K562 (cell line): ENCODE measurements at regions not wholly inside any gene's neighbourhood (a gene's known extent, or its start where the extent isn't known, plus 50 kb on each side); places are given as distances from the start of the nearest gene placed in this dataset.

Experiments
- ATAC-seq: fragments of 200-7000 bp; cut with Tn5 transposase; 3 replicates; pipeline ENCODE4 v1.9.1; 2020; ENCODE audit warnings: moderate library complexity
- BruUV-seq: library from RNA; stranded (reverse); fragments of 400-500 nt; replicated peaks from 2 replicates; lab custom pipeline; 2021; lab: Mats Ljungman, UMichigan
- CTCF ChIA-PET: fragments of 300-600 bp; formaldehyde crosslinking; extraction: SDS; loops from one replicate; lab custom pipeline; 2021; ENCODE audit warnings: low intra/inter-chr PET ratio; lab: Yijun Ruan, JAX
- POLR2A ChIA-PET: fragments of 300-600, 350-650 bp; sonication (Branson Sonifier 250); formaldehyde crosslinking; extraction: SDS; loops from one replicate; lab custom pipeline; 2021; ENCODE audit warnings: antibody characterized with exemption, inconsistent platforms; lab: Yijun Ruan, JAX
- DNase-seq, 4 experiments: peaks; one replicate each; pipeline versions ENCODE4 v3.0.0 to v3.0.0-alpha.2; 2011 to 2018; ENCODE audit warnings: low spot score in 3 of 4, mixed read lengths in 3 of 4; ENCODE audit errors: extremely low read depth in 1 of 4
- FAIRE-seq: peaks from 2 replicates; lab custom pipeline; 2011; peaks lifted over from hg19 to GRCh38; lab: Jason Lieb, UNC
- H2AFZ ChIP-seq: 2 replicates; pipeline ENCODE4 v1.6.0; 2011; ENCODE audit warnings: low read depth, low read length, control low read depth, inconsistent platforms
- H3K27ac ChIP-seq: fragments of 200-600 bp; 3 replicates; pipeline ENCODE4 v1.8.0; 2011; ENCODE audit warnings: low read depth, mild to moderate bottlenecking, control low read depth, inconsistent platforms, low read length, moderate library complexity, mixed read lengths; ENCODE audit errors: extremely low read depth
- H3K27me3 ChIP-seq, 2 experiments: fragments of 300-600 bp in 1 of 2; 2 replicates in 1 of 2; 3 replicates in 1 of 2; pipeline versions ENCODE4 v1.6.0 to v1.8.0; 2011; ENCODE audit warnings: inconsistent platforms in 2 of 2, low read length in 2 of 2, mild to moderate bottlenecking in 1 of 2, mixed read lengths in 1 of 2, moderate library complexity in 1 of 2; ENCODE audit not compliant: control insufficient read depth in 2 of 2, insufficient read depth in 2 of 2
- H3K36me3 ChIP-seq: fragments of 300-600 bp; 3 replicates; pipeline ENCODE4 v1.8.0; 2011; ENCODE audit warnings: mild to moderate bottlenecking, low read length, inconsistent platforms; ENCODE audit not compliant: control insufficient read depth, insufficient read depth
- H3K4me1 ChIP-seq, 2 experiments: fragments of 200-600 bp in 1 of 2; replicated peaks in 1 of 2; 2 replicates in 1 of 2; 3 replicates in 1 of 2; pipeline versions ENCODE4 v1.5.1 to v1.8.0; 2011; ENCODE audit warnings: inconsistent platforms in 2 of 2, low read length in 2 of 2, mild to moderate bottlenecking in 1 of 2, mixed read lengths in 1 of 2, moderate library complexity in 1 of 2; ENCODE audit not compliant: control insufficient read depth in 2 of 2, insufficient read depth in 2 of 2
- H3K4me2 ChIP-seq: 2 replicates; pipeline ENCODE4 v1.6.1; 2011; ENCODE audit warnings: low read length, control low read depth, inconsistent platforms, mixed read lengths; ENCODE audit not compliant: insufficient read depth
- H3K4me3 ChIP-seq: fragments of 200-600 bp; sonication (generic), shearing (Covaris generic); 2 replicates; pipeline ENCODE4 v1.5.1; 2016; ENCODE audit warnings: control low read depth, inconsistent platforms
- H3K79me2 ChIP-seq: fragments of 200-600 bp; 3 replicates; pipeline ENCODE4 v1.8.0; 2011; ENCODE audit warnings: low read length, inconsistent platforms; ENCODE audit not compliant: control insufficient read depth, insufficient read depth
- H3K9ac ChIP-seq, 2 experiments: 2 replicates each; pipeline versions ENCODE4 v1.6.0 to v1.6.1; 2011; ENCODE audit warnings: low read depth in 2 of 2, low read length in 2 of 2, control low read depth in 1 of 2, inconsistent platforms in 1 of 2, mild to moderate bottlenecking in 1 of 2, mixed read lengths in 1 of 2; ENCODE audit not compliant: insufficient read depth in 1 of 2
- H3K9me1 ChIP-seq: one replicate; pipeline ENCODE4 v1.6.0; 2011; ENCODE audit warnings: inconsistent platforms, mild to moderate bottlenecking, low read length, moderate library complexity; ENCODE audit not compliant: control insufficient read depth, insufficient read depth
- H3K9me3 ChIP-seq: replicated peaks from 2 replicates; pipeline ENCODE4 v1.5.1; 2011; ENCODE audit warnings: low read depth, low read length, inconsistent platforms; ENCODE audit not compliant: control insufficient read depth, insufficient read depth
- H4K20me1 ChIP-seq: replicated peaks from 2 replicates; pipeline ENCODE4 v1.6.1; 2011; ENCODE audit warnings: low read length, inconsistent platforms, mixed read lengths; ENCODE audit not compliant: control insufficient read depth, insufficient read depth
- BRF1 ChIP-seq: IDR thresholded peaks from 3 replicates; pipeline ENCODE4 v1.6.1; 2011; ENCODE audit warnings: borderline replicate concordance, mild to moderate bottlenecking; ENCODE audit not compliant: insufficient read length; ENCODE audit errors: extremely low read depth
- CBFA2T2 ChIP-seq: fragments of 450-650 bp; conservative IDR thresholded peaks from 2 replicates; pipeline ENCODE4 v1.6.1; 2017; ENCODE audit warnings: mild to moderate bottlenecking
- EGR1 ChIP-seq: fragments of 450-650 bp; conservative IDR thresholded peaks from 2 replicates; pipeline ENCODE4 v1.6.1; 2017; ENCODE audit warnings: mild to moderate bottlenecking
- GTF2A2 ChIP-seq: IDR thresholded peaks from 2 replicates; pipeline ENCODE4 v1.6.1; 2016; ENCODE audit warnings: mild to moderate bottlenecking, missing genetic modification characterization, missing compliant biosample characterization
- MAFK ChIP-seq: IDR thresholded peaks from 2 replicates; pipeline ENCODE4 v1.6.1; 2011; ENCODE audit warnings: low read length, improper control_type of control experiment
- MYBL2 ChIP-seq, 2 experiments: fragments of 450-650 bp in 1 of 2; sonication (generic) in 1 of 2; formaldehyde crosslinking in 1 of 2; IDR thresholded peaks; 2 replicates each; pipeline versions ENCODE4 v1.6.1 to v1.8.1; 2017 to 2022; ENCODE audit warnings: borderline replicate concordance in 1 of 2, inconsistent platforms in 1 of 2, low read depth in 1 of 2, mild to moderate bottlenecking in 1 of 2, missing genetic modification reagents in 1 of 2, moderate library complexity in 1 of 2
- NFRKB ChIP-seq: fragments of 450-650 bp; IDR thresholded peaks from 2 replicates; pipeline ENCODE4 v1.6.1; 2016; ENCODE audit warnings: low read depth
- SIX5 ChIP-seq, 2 experiments: IDR thresholded peaks; 2 replicates each; pipeline ENCODE4 v1.6.1; 2011; ENCODE audit warnings: low read length in 2 of 2, borderline replicate concordance in 1 of 2, low read depth in 1 of 2, mild to moderate bottlenecking in 1 of 2, moderate library complexity in 1 of 2; ENCODE audit not compliant: insufficient read depth in 1 of 2
- SLC30A9 ChIP-seq: fragments of 250-450 bp; sonication (Bioruptor Pico); IDR thresholded peaks from 2 replicates; pipeline ENCODE4 v1.8.0; 2022; ENCODE audit warnings: mild to moderate bottlenecking, moderate library complexity
- TCFL5 ChIP-seq: fragments of 250-450 bp; sonication (Bioruptor Pico); conservative IDR thresholded peaks from 2 replicates; pipeline ENCODE4 v1.6.1; 2021; ENCODE audit warnings: mild to moderate bottlenecking, moderate library complexity, matching md5 sums
- TOE1 ChIP-seq, 2 experiments: fragments of 450-650 bp in 1 of 2; sonication (generic) in 1 of 2; formaldehyde crosslinking in 1 of 2; IDR thresholded peaks; 2 replicates each; pipeline versions ENCODE4 v1.7.1 to v1.8.0; 2016 to 2022; ENCODE audit warnings: borderline replicate concordance in 2 of 2, mild to moderate bottlenecking in 2 of 2, antibody characterized with exemption in 1 of 2, inconsistent platforms in 1 of 2, low read depth in 1 of 2, missing genetic modification reagents in 1 of 2, moderate library complexity in 1 of 2
- ZNF445 ChIP-seq: fragments of 250-450 bp; sonication (Bioruptor Pico); IDR thresholded peaks from 2 replicates; pipeline ENCODE4 v1.4.0; 2020; ENCODE audit warnings: low read depth, mild to moderate bottlenecking, moderate library complexity
- WGBS: fragments of 100-300 bp; shearing (Covaris generic); methylation state at CpG from one replicate; pipeline ENCODE4 v1.1.6; 2016; ENCODE audit warnings: low coverage, mixed read lengths; ENCODE audit not compliant: insufficient coverage; ENCODE audit errors: missing lambda C conversion rate; 5-methylcytosine and 5-hydroxymethylcytosine counted together
- in situ Hi-C: fragments of 300-500 bp; cut with MboI; formaldehyde crosslinking; loops from 4 replicates; pipeline ENCODE4 v1.15.0; 2018; ENCODE audit warnings: inconsistent platforms, mixed read lengths
- intact Hi-C: fragments of 100-400 bp; cut with micrococcal nuclease; formaldehyde crosslinking; loops from 2 replicates; pipeline ENCODE4 v1.14.2; 2022
- TF ChIP-seq, protein P1 (sequence below): fragments of 250-450 bp; sonication (Bioruptor Pico); IDR thresholded peaks from 2 replicates; pipeline ENCODE4 v1.5.0; 2021
- TF ChIP-seq, protein P2 (sequence below): fragments of 450-650 bp; formaldehyde crosslinking; IDR thresholded peaks from 2 replicates; pipeline ENCODE4 v1.4.0; 2020; ENCODE audit warnings: mild to moderate bottlenecking, moderate library complexity
- TF ChIP-seq, protein P3 (sequence below): fragments of 450-650 bp; formaldehyde crosslinking; IDR thresholded peaks from 2 replicates; pipeline ENCODE4 v1.4.0; 2020; ENCODE audit warnings: mild to moderate bottlenecking, mixed read lengths

DNA sequence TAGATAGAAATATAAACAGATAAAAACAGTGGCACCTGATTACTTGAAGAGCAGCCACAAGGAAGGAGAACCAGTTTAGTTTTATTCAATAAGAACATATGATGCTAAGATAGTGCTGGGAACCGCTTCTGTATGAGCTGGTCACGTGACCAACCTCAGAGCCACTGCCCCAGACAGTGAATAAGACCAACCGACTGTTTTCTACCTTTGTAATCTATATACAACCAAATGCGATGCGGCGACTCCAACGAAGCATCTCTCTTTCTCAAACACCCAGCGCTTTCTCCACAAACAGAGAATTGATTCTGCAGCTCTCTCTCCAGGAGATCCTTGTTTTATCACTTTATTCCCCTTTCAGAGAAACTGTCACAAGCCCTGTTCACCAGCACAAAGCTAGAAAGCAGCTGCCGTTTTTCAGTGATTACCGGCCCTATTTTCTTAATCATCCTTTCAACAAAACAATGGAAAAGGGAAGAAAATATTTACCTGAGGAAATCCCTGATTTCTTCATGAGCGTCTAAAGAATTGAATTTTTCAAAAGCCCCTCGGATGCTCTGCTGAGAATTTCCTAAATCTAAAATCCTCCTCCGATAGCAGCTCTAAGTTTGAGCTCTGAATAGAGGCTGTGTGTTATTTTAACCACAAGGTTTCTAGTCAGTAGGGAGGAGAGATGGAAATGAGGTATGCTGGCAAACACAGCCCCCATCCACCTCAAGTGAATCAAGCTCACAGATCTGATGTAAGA lies 55.7 kb upstream of the JCAD start:
- no peak overlapping the region for H3K4me3 ChIP-seq
- WGBS: 2% methylated on average over 13 of the region's 13 CpGs
- intact Hi-C loops: no loop called here
- TF ChIP-seq, protein P1, sequence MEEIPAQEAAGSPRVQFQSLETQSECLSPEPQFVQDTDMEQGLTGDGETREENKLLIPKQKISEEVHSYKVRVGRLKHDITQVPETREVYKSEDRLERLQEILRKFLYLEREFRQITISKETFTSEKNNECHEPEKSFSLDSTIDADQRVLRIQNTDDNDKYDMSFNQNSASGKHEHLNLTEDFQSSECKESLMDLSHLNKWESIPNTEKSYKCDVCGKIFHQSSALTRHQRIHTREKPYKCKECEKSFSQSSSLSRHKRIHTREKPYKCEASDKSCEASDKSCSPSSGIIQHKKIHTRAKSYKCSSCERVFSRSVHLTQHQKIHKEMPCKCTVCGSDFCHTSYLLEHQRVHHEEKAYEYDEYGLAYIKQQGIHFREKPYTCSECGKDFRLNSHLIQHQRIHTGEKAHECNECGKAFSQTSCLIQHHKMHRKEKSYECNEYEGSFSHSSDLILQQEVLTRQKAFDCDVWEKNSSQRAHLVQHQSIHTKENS: no peak
- no peak for TF ChIP-seq EGR1
- TF ChIP-seq BRF1: no peak
- no peak for TF ChIP-seq GTF2A2 (tag)
- TF ChIP-seq, protein P2, sequence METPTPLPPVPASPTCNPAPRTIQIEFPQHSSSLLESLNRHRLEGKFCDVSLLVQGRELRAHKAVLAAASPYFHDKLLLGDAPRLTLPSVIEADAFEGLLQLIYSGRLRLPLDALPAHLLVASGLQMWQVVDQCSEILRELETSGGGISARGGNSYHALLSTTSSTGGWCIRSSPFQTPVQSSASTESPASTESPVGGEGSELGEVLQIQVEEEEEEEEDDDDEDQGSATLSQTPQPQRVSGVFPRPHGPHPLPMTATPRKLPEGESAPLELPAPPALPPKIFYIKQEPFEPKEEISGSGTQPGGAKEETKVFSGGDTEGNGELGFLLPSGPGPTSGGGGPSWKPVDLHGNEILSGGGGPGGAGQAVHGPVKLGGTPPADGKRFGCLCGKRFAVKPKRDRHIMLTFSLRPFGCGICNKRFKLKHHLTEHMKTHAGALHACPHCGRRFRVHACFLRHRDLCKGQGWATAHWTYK (CRISPR knock-in tag): no peak
- TF ChIP-seq SIX5 (IDR thresholded peaks at IDR 0.05; ENCODE audit: borderline replicate concordance in 1 of 2, insufficient read depth in 1 of 2, low read depth in 1 of 2, low read length in 2 of 2): no peak
- TF ChIP-seq CBFA2T2: peak; percentile 67
- no peak for TF ChIP-seq NFRKB
- no peak for TF ChIP-seq ZNF445 (CRISPR knock-in tag)
- TF ChIP-seq MAFK: no peak
- TF ChIP-seq MYBL2 (IDR thresholded peaks at IDR 0.05; ENCODE audit: low read depth): no peak
- no peak for TF ChIP-seq MYBL2 (CRISPR knock-in tag; IDR thresholded peaks at IDR 0.05; ENCODE audit: borderline replicate concordance)
- TF ChIP-seq, protein P3, sequence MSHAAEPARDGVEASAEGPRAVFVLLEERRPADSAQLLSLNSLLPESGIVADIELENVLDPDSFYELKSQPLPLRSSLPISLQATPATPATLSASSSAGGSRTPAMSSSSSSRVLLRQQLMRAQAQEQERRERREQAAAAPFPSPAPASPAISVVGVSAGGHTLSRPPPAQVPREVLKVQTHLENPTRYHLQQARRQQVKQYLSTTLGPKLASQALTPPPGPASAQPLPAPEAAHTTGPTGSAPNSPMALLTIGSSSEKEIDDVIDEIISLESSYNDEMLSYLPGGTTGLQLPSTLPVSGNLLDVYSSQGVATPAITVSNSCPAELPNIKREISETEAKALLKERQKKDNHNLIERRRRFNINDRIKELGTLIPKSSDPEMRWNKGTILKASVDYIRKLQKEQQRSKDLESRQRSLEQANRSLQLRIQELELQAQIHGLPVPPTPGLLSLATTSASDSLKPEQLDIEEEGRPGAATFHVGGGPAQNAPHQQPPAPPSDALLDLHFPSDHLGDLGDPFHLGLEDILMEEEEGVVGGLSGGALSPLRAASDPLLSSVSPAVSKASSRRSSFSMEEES (CRISPR knock-in tag): peak; percentile 96
- no peak for TF ChIP-seq TCFL5
- peak; percentile 87 for TF ChIP-seq TOE1 (IDR thresholded peaks at IDR 0.05; ENCODE audit: borderline replicate concordance)
- no peak for TF ChIP-seq TOE1 (CRISPR knock-in tag; IDR thresholded peaks at IDR 0.05; ENCODE audit: borderline replicate concordance, low read depth)
- no peak for TF ChIP-seq SLC30A9 (CRISPR knock-in tag)

More for the DNA sequence above, 55.7 kb upstream of the JCAD start:
- H3K36me3 ChIP-seq: no peaks in the 10 kb centered on the region
- no peaks in the 10 kb centered on the region for H3K9me1 ChIP-seq
- H2AFZ ChIP-seq: no peak overlapping the region
- H3K9me3 ChIP-seq: no peaks in the 10 kb centered on the region
- H3K9ac ChIP-seq: no peak overlapping the region
- peaks cover 9 to 20% of the 10 kb centered on the region in 2 experiments; a peak in 4 of 5 replicates for H3K27me3 ChIP-seq
- no peak overlapping the region for H3K4me2 ChIP-seq
- H3K4me1 ChIP-seq: no peaks in the 10 kb centered on the region
- H3K79me2 ChIP-seq: no peaks in the 10 kb centered on the region
- CTCF ChIA-PET: no interaction called here
- peak in 1 of 4 experiments; percentile 7 for DNase-seq
- no peak for ATAC-seq
- POLR2A ChIA-PET: no interaction called here
- H4K20me1 ChIP-seq: no peaks in the 10 kb centered on the region
- BruUV-seq: no TSS peak
- in situ Hi-C loops: no loop called here
- no peak overlapping the region for H3K27ac ChIP-seq
- FAIRE-seq: no peak
